Fibroblast of skin of abdomen (primary cell): ENCODE measurements at regions not wholly inside any gene's neighbourhood (a gene's known extent, or its start where the extent isn't known, plus 50 kb on each side); places are given as distances from the start of the nearest gene placed in this dataset.

Source experiments
- DNase-seq: peaks from one replicate; pipeline ENCODE4 v3.0.0-alpha.2; 2013

DNA sequence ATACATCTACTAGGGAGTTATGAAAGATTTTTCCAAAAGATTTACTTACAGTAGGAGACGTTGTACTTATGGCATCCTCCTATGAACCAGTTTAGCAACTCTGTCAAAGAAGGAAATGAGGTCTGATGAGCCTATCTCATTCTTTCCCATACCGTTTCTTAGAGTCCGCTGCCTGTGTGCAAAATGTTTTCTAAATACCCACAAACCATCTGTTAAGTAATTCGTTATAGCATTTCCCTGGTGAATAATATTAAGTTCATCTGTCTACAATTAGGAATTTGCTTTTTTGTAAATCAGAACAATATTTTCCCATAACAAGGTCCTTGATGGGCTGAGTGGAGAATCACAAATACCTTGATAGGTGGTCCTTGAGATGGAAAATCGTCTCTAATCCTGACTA lies 178.8 kb upstream of the TMTC4 start:
- no peak for DNase-seq

- DNase-seq: no peak
Measured at GRCh38 chr13:100852146-100852545, 177.6 kb upstream of the TMTC4 start.

DNA sequence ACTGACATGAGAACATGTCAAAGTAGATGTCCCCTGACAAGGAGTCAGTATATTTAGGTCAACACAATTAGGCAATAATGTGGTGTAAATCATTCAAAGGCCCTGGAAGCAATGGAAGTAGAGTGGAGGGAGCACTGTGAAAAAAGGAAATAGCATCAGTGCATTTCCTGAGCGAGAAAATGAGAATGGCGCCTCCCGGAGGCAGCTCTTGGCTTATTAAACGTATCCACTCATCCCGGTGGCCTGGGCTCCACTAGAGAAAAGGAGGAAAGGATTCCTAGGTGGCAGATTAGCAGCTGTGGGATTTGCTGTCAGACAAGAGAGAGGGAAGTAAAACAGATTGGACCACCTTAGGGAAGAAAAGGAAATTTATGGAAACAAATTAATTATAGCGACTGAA lies 173.7 kb upstream of the TMTC4 start:
- DNase-seq: no peak

DNA sequence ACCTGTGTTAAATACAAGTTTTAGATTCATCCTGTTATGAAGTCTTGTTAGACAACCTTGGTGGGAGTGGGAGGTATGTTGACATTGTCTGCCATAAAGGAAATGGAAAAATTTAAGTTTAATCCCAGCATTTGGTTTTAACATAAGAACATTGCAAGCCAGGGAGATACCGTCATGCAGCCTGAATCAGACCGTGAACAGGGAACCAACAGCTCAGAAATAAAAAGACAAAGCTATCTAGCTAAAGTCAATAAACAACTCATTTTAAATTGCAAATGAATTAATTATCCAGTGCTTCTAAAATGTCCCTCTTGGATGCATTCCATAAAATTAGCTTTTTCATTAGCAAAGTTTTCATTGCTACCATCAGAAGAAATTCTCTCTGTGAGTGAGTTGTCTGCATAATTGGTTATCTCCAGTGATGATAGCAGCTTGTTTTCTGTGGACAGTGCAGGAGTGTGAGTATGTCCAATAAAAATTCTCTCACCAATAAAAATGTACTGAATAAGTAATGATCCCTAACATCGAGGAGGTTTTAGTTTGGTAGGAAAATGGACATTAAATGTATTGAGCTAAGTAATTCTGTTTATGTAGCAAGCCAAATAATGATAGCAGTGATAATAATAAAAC lies 170.6 kb upstream of the TMTC4 start:
- DNase-seq: no peak

- DNase-seq: no peak
Measured at GRCh38 chr13:100842136-100842535, 167.5 kb upstream of the TMTC4 start.

DNA sequence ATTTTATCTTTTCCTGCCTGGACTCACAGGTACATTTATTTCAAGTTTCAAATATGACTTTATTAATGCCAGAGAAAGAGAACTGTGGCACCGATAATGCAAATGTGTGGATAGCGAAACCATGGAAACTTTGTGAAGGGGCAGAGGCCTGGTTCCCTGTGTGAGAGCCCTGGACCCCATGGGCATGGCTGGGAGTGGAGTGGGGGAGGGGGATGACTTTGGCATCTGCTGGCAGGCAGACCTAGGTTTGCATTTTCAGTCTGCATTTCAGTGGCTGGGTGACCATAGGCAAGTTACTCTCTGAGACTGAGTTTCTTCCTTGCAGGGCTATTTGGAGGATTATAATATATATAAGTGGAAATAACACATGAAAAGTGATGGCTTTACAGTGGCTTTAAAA lies 163.8 kb upstream of the TMTC4 start:
- DNase-seq: no peak

GRCh38 chr13:100837631-100838030 lies 163.0 kb upstream of the TMTC4 start:
- no peak for DNase-seq

DNA sequence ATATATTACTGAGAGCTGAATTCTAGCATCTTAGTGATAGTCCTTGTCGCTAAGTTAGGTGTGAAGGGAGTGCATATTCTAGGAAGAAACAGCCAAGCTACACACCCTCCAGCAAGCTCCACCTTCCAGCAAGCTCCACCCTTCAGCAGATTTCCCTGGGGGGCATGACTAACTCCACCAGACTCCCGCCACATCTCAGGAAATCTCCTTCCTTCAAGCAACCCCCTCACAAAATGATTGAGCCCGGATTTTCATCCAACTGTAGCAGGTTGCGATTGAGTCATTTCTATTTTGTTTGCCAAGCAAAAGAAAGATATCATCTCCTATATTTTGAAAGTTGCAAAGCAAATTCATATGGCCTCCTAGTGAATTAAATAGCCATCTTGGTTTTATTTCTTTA lies 162.1 kb upstream of the TMTC4 start:
- DNase-seq: no peak

- no peak for DNase-seq
Measured at GRCh38 chr13:100835695-100836094, 161.1 kb upstream of the TMTC4 start.

GRCh38 chr13:100833427-100833826 lies 158.8 kb upstream of the TMTC4 start:
- no peak for DNase-seq

DNA sequence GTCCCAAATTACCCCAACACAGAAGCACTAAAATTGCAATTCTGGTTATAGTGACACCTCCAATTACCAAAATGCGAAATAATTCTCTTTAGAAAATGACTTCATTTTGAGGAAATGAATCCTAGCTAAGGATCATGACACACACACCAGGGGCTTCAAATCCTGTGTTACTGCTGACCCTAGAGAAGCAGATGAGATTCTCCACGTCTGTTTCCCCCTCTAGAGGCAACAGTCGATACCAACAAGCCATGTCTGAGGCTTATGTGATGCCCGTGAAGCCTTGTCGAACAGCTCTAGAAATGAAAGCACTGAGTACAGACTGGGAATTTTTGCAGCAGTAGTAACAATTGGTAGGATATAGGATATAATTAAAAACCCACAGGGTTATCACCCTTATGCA lies 153.6 kb upstream of the TMTC4 start:
- peak; percentile 8 for DNase-seq

DNA sequence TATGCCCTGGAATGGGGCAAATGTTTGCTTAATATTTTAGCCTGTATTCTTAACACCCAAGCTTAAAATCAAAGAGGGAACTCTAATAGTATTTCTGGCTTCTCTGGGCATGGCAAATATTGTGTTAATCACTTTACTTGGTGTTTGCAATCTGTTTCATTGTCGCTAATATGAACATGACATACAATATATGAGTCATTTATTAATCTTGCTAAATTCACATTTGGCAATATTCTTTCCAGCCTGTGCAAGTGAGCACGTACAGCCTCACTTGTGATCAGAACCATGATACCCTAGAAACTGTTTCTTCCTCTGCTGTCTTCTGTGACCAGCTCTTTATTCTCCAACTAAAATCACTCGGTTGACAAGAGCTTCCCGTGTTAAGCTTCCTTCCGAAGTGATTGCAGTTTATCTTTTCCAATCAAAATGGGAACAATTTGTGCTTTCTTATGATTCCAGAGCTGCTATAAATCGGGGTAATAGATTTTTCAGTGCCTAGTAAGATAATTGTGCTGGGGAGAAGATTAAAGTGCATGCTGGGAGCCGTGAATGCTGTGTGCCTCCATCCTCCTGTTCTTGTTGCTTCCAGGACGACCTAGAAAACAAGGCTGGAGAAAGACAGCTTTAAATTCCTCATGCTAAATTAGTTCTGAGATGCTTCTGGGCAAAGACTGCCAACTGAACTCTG lies 153.0 kb upstream of the TMTC4 start:
- no peak for DNase-seq

DNA sequence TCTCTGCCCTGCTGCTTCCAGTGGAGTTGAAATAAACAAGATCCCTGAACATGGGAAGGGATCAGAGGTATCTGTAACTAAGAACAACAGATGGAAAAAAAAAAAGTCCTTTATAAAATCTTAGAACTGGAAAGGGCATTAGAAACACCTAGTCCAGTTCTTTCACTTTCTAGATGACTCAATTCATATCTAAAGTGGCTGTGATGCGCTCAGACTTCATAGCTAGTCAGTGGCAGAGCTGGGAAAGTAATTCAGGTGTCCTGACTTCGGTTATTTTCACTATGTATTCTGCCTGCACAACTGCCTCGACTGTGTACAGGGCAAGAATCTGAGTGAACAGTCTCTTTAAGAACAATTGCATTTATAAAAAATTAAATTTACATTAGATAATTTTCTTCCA lies 151.8 kb upstream of the TMTC4 start:
- DNase-seq: no peak

GRCh38 chr13:100825557-100825956 lies 151.0 kb upstream of the TMTC4 start:
- peak; percentile 73 for DNase-seq

DNA sequence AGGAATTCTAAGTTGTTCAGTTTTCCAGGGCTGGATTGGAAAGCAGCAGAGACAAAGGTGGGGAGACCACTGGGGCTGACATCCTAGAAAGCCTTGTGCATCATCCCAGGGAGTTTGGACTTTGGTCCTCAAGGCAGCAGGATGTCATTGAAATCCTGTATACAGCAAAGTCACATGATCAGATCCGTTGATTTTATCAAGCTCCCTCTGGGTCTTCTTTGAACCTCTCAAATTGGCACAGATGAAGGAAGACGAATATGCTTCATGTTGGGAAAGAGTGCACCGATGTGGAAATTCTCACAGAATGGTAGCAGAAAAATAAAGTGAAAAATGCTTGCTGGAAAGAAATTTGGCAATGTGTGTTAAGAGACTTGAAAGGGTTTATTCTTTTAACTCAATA lies 149.8 kb upstream of the TMTC4 start:
- no peak for DNase-seq

- peak; percentile 20 for DNase-seq
Measured at GRCh38 chr13:100823448-100823847, 148.9 kb upstream of the TMTC4 start.

DNA sequence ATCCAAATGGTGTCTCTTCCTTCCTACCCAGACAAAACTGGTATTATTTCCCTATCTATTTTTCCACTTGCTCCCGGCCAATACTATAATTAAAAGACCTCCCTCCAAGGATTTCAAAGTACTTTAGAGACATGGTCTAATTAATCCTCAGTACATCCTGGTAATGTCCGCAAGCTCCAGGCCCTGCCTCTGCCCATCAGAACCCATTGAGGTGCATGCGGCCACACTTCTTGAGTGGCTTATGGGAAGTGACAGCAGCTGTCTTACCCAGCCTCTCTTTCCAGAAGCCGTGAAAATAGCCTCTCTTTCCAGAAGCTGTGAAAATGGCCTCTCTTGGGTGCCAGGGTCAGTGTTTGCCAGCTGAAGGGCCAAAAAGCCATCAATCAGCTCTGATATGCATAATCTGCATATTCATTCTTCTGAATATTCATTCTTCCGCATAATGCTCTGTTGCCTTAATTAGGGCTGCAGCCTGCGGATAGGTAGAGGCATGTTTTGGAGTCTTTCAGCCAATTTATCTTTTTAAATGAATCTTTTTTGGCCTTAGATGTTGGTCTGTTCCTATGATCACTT lies 148.4 kb upstream of the TMTC4 start:
- DNase-seq: no peak

DNA sequence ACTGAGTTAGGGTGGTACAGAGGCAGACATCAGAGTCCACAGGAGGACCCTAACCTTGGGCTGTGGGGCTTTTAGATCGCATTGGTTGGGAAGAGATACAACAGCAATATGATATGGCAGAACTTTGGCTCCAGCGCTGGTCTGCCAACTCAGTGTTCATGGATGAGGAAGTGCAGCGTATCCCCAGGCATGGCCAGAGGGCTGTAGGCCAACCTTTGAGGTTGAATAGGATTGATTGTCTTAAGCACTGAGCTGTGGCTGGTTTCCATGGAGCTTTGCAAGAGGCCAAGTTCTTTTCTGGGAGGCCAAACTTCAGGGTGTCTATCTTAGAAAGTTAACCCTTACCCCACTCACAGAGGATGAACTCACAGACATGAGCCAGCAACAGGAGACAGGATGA lies 144.1 kb upstream of the TMTC4 start:
- no peak for DNase-seq

- no peak for DNase-seq
Measured at GRCh38 chr13:100817928-100818327, 143.3 kb upstream of the TMTC4 start.

DNA sequence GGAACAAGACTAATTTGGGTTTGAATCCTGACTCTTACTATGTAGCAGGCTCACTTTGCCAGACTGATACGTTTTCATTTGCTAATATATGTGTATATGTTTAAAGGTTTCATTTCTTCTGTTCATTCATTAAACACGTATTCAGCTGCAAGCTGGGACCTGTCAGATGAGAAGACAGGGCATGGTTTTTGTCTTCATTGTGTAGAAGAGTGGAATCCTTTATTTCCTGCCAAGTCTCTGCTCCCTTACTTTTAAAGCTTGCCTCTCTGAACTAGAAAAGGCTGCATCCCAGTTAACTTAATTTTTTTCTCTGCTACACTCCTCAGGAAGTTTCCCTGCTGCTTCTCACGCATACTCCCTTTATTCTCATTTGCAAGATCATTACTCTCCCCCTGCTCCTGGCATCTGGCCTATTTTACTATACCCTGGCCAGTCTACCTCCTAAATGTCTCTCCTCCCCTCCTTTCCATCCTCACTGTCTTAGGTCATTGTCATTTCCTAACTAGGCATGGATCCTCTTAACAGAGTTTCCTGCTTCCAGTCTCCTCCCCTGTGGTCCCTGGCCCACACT lies 141.0 kb upstream of the TMTC4 start:
- DNase-seq: no peak

DNA sequence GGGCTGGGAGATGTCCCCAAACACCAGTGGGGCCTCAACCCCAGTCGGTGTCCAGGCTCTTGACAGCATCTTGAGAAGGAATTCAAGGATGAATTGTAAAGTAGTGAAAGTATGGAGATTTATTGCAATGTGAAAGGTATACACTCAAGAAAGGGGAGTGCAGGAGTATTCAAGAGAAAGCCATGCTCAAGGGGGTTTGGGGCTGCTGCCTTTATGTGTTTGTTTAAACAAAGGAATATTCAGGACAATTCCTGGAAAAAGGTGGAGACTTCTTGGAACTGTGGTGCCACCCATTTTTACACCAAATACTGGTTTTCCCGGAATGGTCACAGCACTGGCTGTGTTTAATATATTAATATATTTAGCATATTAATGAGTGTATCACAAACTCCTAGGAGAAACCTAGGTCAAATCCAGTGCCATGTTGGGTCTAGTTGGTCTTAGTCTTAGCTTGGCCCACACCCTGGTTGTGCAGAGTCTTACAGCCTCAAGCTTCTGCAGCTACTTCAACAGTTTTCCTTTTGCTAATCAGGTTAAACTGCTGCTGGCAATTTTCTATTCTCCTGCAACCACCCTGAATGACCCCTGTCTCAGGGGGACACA lies 138.5 kb upstream of the TMTC4 start:
- DNase-seq: no peak

DNA sequence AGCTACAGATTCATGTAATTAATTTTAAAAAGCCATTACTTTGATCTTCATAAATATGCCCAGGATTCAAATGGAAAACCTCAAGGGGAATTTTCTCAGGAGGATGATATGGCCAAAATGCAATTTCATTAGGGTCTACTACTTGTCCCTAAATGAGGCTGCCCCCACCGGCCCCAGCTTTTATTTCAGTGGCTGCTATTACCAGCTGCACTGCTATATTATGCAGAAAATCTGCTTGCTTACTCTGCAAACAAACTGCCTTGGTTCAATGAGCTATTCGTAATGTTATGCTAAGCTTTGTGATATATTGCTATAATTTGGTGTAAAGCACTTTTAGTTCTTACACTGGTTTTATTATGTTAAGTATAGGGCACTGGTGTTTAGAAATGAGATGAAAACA lies 137.3 kb upstream of the TMTC4 start:
- no peak for DNase-seq

DNA sequence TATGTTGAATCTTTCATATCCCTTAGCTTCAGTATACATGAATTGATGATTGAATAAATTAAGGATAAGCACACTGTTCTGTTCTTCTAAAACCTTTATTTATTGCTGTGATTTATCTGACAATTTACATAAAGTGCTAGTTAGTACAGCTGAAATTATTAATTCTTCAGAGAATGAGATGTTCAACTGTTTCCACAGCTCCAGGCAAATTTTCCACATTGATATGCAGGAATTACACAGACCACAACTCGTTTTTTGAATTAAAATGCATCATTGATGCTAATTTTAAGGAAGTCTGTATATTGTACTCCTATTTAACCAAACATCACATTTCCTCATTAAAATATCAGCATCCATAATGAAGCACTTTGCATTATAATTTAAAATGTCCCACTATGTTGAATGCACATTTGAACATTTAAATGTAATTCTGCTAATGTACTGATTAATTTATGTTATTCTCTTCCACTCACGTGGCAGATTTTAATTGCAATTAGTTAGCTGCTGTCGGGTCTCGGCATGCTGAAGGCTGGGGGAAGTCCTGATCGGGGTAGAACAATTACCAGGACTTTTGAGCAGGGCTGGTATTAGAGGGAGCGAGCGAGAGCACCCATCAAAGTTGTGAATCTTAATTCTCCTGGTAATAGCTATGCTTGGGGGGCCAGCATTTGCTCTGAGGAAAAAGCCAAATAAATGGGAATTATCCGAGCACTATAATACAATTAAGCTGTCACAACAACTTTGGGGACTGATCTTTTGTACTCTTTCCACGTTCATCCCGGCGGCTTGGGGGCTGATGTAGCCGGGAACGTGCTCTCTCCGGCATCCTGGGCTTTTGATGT lies 136.7 kb upstream of the TMTC4 start:
- DNase-seq: no peak
